Nucleus accumbens (tissue), 56 donors: ENCODE measurements at regions not wholly inside any gene's neighbourhood (a gene's known extent, or its start where the extent isn't known, plus 50 kb on each side); places are given as distances from the start of the nearest gene placed in this dataset.
"Not testable (repeated sequence)": the region's sequence is repeated elsewhere in the genome, so short reads cannot be mapped to it uniquely, and the experiment has no call there.

Experiments used
- DNase-seq, 56 donors: peaks; one replicate each; lab custom pipeline; 2025; lab: John Stamatoyannopoulos, UW

DNA sequence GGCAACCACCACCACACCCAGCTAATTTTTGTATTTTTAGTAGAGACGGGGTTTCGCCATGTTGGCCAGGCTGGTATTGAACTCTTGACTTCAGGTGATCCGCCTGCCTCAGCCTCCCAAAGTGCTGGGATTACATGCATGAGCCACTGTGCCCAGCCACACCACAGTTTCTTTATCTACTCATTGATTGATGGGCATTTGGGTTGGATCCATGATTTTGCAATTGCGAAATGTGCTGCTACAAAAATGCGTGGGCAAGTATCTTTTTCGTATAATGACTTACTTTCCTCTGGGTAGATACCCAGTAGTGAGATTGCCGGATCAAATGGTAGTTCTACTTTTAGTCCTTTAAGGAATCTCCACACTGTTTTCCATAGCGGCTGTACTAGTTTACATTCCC is 204.7 kb downstream of the ALDH8A1 start:
- not testable (repeated sequence) for DNase-seq

GRCh38 chr6:134744301-134744700 is 205.6 kb downstream of the ALDH8A1 start:
- DNase-seq = no peak

DNA sequence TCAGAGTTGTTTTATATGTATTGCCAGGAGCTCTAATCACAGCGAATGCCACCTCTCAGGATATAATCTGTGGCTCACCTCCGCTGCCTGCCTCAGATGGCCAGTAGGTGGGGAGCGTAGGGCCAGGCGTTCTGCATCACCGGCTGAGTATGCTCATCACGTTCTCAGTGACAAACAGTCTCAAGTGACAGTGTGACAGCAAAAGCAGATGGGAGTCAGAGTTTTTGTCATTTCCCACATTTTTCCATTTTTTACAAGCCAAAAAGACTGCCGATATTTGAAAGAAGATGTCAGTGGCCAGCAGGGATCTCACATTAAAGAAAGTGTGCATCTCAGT is 208.7 kb downstream of the ALDH8A1 start:
- DNase-seq = peak in 24 of 56 donors; percentile 5 to 63 (median 28)

- no peak for DNase-seq
Observed at GRCh38 chr6:134740473-134741199, 209.3 kb downstream of the ALDH8A1 start.

DNA sequence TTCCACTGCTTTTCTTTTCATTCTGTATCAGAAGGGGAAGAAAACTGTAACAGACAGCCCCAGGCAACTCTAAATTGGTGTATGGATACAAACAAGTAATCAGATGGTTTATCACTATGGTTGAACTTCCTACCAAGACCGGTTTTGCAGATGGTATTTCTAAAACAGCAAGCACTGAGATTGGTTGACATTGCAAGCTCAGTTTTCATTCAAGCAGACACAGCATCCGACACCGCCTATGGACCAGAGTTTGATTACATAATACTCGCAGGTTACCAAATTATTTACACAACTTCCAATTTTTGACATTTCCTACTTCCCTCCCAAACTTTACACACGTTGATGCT is 209.9 kb downstream of the ALDH8A1 start:
- DNase-seq = no peak

- DNase-seq = no peak
Observed at GRCh38 chr6:134739299-134740026, 210.4 kb downstream of the ALDH8A1 start.

DNA sequence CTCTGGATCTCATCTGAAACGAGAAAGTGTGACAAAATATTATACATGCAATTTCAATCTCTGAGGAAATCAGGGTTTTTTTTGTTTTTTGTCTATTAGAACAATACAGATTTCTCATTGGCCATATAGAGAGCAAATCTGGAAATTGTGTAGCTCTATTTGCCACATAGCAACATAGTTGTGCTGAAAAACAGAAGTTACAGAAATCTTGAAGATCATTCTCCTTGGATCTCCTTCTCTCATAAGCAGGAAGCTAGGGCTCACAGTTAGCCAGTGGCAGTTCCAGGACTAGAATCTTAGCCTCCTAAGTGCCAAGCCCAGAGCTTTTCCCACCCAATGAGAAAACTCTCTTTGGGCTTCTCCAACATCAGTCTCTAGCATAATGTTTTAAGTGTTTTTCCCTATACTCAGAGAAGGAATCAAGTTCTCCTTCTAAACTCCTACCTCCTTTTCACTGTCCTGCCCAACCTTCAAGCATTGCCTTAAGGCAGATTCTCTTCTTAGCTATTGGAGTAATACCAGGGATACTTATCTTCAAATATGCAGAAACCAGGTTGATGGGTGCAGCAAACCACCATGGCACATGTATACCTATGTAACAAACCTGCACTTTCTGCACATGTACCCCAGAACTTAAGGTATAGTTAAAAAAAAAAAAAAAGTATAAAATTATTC is 211.6 kb downstream of the ALDH8A1 start:
- no peak for DNase-seq

GRCh38 chr6:134735461-134735860 is 214.4 kb downstream of the ALDH8A1 start:
- DNase-seq = no peak

GRCh38 chr6:134734312-134734869 is 215.5 kb downstream of the ALDH8A1 start:
- DNase-seq = no peak

- no peak for DNase-seq
Observed at GRCh38 chr6:134733801-134734200, 216.1 kb downstream of the ALDH8A1 start.

DNA sequence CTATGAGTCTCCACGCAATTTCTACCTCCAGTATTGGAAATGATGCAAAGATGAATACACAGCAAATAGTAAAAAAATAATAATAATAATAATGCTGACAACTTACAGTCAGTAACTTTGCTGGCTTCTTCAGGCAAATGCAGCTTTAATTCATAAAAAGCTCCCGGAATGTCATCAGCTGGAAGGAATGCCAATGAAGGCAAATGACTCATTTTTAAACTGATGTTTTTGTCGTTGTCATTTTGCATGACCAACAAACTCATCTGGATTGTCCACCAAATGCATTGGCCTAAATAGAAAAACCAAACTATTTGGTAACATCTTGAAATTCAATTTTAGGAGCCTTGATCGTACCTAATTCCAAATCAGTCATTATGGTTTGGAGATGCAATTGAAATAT is 217.1 kb downstream of the ALDH8A1 start:
- DNase-seq = no peak

DNA sequence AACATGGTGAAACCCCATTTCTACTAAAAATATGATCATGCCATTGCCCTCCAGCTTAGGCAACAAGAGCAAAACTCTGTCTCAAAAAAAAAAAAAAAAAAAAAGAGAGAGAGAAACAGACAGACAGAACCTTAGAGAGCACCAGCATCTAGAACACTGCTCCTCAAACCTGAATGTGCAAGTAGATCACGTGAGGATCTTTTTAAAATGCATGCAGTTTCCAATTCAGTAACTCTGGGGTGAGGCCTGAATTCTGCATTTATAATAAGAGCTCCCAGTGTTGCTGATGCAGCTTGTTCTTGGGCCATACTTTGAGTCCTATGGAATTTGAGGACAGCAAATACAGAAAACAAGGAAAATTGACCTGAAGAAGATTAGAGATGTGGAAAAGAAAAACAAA is 218.3 kb downstream of the ALDH8A1 start:
- no peak for DNase-seq

- no peak for DNase-seq
Observed at GRCh38 chr6:134730013-134730412, 219.9 kb downstream of the ALDH8A1 start.

DNA sequence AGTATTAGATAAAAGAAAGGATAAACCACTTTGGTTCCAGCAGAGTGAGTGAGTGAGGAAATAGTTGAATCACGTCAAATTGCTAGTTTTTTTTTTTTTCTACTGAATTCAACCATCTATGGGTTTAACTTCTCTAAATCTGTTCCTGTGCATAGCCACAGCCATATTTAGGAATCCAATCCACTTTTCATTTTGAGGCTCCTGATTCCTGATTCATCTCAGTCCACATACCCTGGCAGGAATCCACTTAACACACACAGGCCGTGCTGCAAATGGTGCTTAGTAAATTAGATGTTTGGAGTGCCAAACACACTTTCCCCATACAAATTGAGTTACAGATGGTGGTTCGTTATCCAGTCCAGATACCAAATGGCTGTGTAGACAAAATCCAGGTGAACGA is 220.3 kb downstream of the ALDH8A1 start:
- no peak for DNase-seq

GRCh38 chr6:134727081-134727480 is 222.8 kb downstream of the ALDH8A1 start:
- DNase-seq = no peak

- DNase-seq = no peak
Observed at GRCh38 chr6:134725590-134725989, 224.3 kb downstream of the ALDH8A1 start.

GRCh38 chr6:134724771-134725340 is 225.0 kb downstream of the ALDH8A1 start:
- no peak for DNase-seq

DNA sequence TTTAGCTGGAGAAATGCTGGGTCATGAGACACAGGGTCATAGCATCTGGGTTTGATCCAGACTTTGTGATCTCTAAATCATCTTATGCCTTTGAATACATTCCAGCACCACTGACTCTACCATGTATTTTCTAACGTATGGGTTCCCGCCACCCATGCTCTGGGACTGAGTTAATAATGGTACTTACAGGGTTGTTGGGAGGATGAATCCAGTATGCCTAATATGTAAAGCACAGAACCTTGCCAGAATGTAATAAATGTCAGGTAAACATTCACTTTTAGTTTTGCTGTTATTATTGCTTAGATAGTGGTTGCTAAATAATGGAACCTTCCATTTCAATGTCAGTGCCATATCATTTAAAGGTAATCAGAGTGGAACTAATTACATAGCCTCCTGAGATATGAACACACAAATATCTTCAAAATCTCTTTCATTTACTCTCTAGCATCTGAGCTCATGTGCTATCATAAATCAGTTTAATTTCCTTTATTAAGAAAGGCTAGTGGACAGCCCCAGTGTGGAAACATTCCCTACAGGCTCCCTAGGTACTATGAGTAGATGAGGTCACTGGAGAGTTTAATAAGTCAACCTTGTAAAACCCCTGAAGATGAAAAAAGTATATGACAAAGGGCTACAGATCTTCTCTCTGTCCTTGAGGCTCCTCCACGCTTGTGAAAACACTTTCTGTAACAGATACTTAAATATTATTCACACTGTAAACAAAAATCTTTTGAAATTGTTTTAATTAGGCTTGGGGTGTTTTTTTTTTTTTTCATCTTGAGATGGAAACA is 226.6 kb downstream of the ALDH8A1 start:
- DNase-seq = no peak

GRCh38 chr6:134722200-134722870 is 227.6 kb downstream of the ALDH8A1 start:
- no peak for DNase-seq

DNA sequence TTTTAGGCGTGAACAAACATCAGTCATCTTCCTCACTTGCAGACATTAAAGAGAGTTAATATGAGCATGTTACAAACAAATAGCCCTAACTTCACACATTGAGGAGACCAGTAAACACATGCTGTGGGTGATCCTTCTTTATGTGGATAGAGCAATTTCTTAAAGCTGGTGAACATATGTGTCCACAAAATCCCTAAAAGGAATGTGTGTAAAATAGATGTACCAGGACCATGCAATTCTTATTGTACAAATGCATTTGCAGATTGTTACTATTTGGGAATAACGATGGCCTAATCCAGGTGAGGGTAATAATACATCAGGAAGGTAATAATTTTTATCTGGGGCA is 228.9 kb downstream of the ALDH8A1 start:
- no peak for DNase-seq
